GM13976 (cell line): ENCODE measurements at regions not wholly inside any gene's neighbourhood (a gene's known extent, or its start where the extent isn't known, plus 50 kb on each side); places are given as distances from the start of the nearest gene placed in this dataset.
"Not testable (repeated sequence)": the region's sequence is repeated elsewhere in the genome, so short reads cannot be mapped to it uniquely, and the experiment has no call there.

Source experiments
- DNase-seq: peaks from one replicate; pipeline ENCODE4 v3.0.0; 2012; ENCODE audit warnings: low spot score
- CTCF ChIP-seq: IDR thresholded peaks from 2 replicates; pipeline ENCODE4 v1.5.1; 2012; ENCODE audit warnings: borderline replicate concordance, mild to moderate bottlenecking; ENCODE audit not compliant: insufficient read depth; ENCODE audit errors: extremely low read depth, missing control alignments, control extremely low read depth
- in situ Hi-C: fragments of 300-500 bp; cut with MboI; formaldehyde crosslinking; loops from one replicate; pipeline ENCODE4 v1.12.0; 2022; ENCODE audit warnings: low sequenced_read_pairs, mixed read lengths, inconsistent platforms; ENCODE audit not compliant: unreplicated experiment

- DNase-seq, in situ Hi-C loops: not testable (repeated sequence)
Measured at GRCh38 chr9:62798884-62799850, 1609.3 kb downstream of the SPATA31A7 start.

- DNase-seq, in situ Hi-C loops: not testable (repeated sequence)
Measured at GRCh38 chr9:62799851-62800371, 1610.1 kb downstream of the SPATA31A7 start.

- DNase-seq, result peak; percentile 8
- in situ Hi-C loops, result not testable (repeated sequence)
Measured at GRCh38 chr9:62800451-62801371, 1610.9 kb downstream of the SPATA31A7 start.

GRCh38 chr9:62801372-62801811, 1611.6 kb downstream of the SPATA31A7 start:
- in situ Hi-C loops, DNase-seq: not testable (repeated sequence)

GRCh38 chr9:62801961-62802718, 1612.3 kb downstream of the SPATA31A7 start:
- in situ Hi-C loops, result not testable (repeated sequence)
- peak; percentile 97 for DNase-seq
- peak; percentile 14 for TF ChIP-seq CTCF

GRCh38 chr9:62802719-62803079, 1612.9 kb downstream of the SPATA31A7 start:
- in situ Hi-C loops, DNase-seq: not testable (repeated sequence)

- in situ Hi-C loops, DNase-seq: not testable (repeated sequence)
Measured at GRCh38 chr9:62803099-62803498, 1613.3 kb downstream of the SPATA31A7 start.

- DNase-seq, in situ Hi-C loops: not testable (repeated sequence)
Measured at GRCh38 chr9:62804314-62804713, 1614.5 kb downstream of the SPATA31A7 start.

GRCh38 chr9:62807424-62807823, 1617.6 kb downstream of the SPATA31A7 start:
- in situ Hi-C loops, result not testable (repeated sequence)

GRCh38 chr9:62808081-62808480, 1618.2 kb downstream of the SPATA31A7 start:
- not testable (repeated sequence) for DNase-seq

More at GRCh38 chr9:62807424-62807823, 1617.6 kb downstream of the SPATA31A7 start:
- not testable (repeated sequence) for DNase-seq

GRCh38 chr9:62810318-62810717, 1620.5 kb downstream of the SPATA31A7 start:
- in situ Hi-C loops, DNase-seq: not testable (repeated sequence)

More at GRCh38 chr9:62808081-62808480, 1618.2 kb downstream of the SPATA31A7 start:
- in situ Hi-C loops, result not testable (repeated sequence)

- in situ Hi-C loops, DNase-seq: not testable (repeated sequence)
Measured at GRCh38 chr9:62810811-62811315, 1621.0 kb downstream of the SPATA31A7 start.

- in situ Hi-C loops, DNase-seq: not testable (repeated sequence)
Measured at GRCh38 chr9:62815436-62815835, 1625.6 kb downstream of the SPATA31A7 start.

- in situ Hi-C loops, DNase-seq: not testable (repeated sequence)
Measured at GRCh38 chr9:62816331-62816730, 1626.5 kb downstream of the SPATA31A7 start.

GRCh38 chr9:62817214-62817613, 1627.4 kb downstream of the SPATA31A7 start:
- DNase-seq, in situ Hi-C loops: not testable (repeated sequence)

GRCh38 chr9:62822185-62822584, 1632.3 kb downstream of the SPATA31A7 start:
- DNase-seq, in situ Hi-C loops: not testable (repeated sequence)
